ENCODE measurements at regions not wholly inside any gene's neighbourhood (a gene's known extent, or its start where the extent isn't known, plus 50 kb on each side); places are given as distances from the start of the nearest gene placed in this dataset.
"Not testable (repeated sequence)": the region's sequence is repeated elsewhere in the genome, so short reads cannot be mapped to it uniquely, and the experiment has no call there.

DNA sequence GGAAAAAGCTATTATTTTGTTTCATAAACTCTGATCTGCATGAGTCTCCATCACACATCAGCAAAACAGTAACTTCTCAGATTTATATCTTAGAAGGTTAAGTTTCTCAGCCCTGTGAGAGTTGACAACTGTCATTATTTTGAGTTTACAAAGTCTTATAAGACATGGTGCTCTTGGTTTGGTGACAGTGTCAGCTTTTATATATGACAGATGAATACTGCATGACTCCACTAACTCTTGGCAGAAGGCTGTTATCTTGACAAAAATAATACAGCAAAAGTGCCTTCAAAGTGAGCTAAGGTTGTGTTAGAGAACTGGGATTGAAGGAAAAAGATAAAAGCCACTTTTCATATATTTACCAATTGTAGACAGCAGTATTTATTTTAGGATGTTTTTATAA lies 528.4 kb upstream of the SOX9 start:
- TF ChIP-seq, protein P1, sequence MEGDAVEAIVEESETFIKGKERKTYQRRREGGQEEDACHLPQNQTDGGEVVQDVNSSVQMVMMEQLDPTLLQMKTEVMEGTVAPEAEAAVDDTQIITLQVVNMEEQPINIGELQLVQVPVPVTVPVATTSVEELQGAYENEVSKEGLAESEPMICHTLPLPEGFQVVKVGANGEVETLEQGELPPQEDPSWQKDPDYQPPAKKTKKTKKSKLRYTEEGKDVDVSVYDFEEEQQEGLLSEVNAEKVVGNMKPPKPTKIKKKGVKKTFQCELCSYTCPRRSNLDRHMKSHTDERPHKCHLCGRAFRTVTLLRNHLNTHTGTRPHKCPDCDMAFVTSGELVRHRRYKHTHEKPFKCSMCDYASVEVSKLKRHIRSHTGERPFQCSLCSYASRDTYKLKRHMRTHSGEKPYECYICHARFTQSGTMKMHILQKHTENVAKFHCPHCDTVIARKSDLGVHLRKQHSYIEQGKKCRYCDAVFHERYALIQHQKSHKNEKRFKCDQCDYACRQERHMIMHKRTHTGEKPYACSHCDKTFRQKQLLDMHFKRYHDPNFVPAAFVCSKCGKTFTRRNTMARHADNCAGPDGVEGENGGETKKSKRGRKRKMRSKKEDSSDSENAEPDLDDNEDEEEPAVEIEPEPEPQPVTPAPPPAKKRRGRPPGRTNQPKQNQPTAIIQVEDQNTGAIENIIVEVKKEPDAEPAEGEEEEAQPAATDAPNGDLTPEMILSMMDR (IDR thresholded peaks at IDR 0.05; ENCODE audit: insufficient read depth, low read length, poor library complexity, severe bottlenecking): no peak
- no peaks in the 10 kb centered on the region for H3K27me3 ChIP-seq (ENCODE audit: control insufficient read depth, insufficient read depth, low read length)
- H3K36me3 ChIP-seq (ENCODE audit: control insufficient read depth, insufficient read depth, low read length): no peaks in the 10 kb centered on the region
- no peak for DNase-seq (ENCODE audit: low read depth)
- no peak overlapping the region for H3K4me3 ChIP-seq (ENCODE audit: low read depth, low read length)

DNA sequence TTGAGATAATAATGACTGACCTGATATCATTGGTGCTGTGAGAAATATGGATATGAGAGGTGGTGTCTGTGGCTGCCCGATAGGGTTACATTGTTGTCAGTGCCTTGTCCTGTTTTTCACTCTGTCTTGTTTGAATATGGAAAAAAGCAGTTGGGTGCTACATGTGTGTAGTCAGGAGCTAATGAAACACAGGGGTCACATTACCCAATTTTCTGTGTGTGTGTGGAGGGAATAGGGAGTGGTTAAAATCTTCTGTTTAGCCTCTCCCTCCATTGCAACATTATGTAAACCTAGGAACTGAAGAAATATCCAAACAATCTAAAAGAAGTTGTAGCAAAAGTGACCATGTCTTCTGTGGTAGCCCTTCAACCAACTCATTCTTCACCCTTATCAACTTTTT lies 527.7 kb upstream of the SOX9 start:
- H3K27me3 ChIP-seq (ENCODE audit: control insufficient read depth, insufficient read depth, low read length): no peaks in the 10 kb centered on the region
- H3K36me3 ChIP-seq (ENCODE audit: control insufficient read depth, insufficient read depth, low read length): no peaks in the 10 kb centered on the region
- no peak for DNase-seq (ENCODE audit: low read depth)
- TF ChIP-seq, protein P1 (IDR thresholded peaks at IDR 0.05; ENCODE audit: insufficient read depth, low read length, poor library complexity, severe bottlenecking): no peak
- no peak overlapping the region for H3K4me3 ChIP-seq (ENCODE audit: low read depth, low read length)

DNA sequence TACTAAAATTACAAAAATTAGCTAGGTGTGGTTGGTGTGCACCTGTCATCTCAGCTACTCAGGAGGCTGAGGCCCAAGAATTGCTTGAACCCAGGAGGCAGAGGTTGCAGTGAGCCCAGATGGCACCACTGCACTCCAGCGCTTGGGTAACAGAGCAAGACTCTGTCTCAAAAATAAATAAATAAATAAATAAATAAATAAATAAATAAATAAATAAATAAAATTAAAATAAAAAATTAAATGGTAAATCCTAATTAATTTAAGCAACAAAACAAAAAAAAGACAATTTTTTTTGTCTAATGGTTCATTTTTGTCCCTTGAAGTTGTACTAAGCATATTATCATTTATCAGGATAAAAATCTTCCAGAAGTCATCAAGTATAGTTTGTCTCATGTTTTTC lies 521.2 kb upstream of the SOX9 start:
- not testable (repeated sequence) for H3K36me3 ChIP-seq (ENCODE audit: control insufficient read depth, insufficient read depth, low read length); DNase-seq (ENCODE audit: low read depth); H3K4me3 ChIP-seq (ENCODE audit: low read depth, low read length); H3K27me3 ChIP-seq (ENCODE audit: control insufficient read depth, insufficient read depth, low read length)

DNA sequence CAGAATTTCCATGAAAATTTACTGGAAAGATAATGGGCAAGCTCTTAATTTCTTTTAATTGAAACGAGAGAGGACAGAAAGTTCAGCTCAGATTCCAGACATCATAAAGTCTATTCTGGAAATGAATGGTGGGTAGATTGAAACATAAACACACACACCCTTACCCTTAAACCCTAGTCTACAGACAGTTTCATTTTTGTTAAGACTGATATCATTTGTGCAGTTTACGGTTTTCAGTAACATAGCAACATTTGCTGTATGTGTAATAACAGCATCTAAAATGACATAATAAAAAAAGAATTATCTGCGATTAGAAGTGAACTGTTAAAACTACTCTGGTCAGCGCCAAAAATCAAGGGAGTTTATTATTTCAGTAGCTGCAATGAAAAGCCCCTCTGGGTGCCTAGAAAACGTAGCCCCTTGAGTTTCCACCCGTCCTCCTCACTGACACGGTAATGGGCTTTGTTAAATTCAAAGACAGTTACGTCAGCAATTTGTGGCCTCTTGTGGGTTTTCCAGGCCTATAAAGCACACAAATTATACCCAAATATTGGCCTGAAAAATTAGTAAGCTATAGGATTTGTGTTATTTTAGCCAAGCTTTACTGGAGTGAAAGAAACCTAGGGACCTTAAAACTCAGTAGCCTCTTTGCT lies 520.6 kb upstream of the SOX9 start:
- H3K36me3 ChIP-seq (ENCODE audit: control insufficient read depth, insufficient read depth, low read length): no peaks in the 10 kb centered on the region
- no peak overlapping the region for H3K4me3 ChIP-seq (ENCODE audit: low read depth, low read length)
- DNase-seq (ENCODE audit: low read depth): no peak
- TF ChIP-seq, protein P1 (IDR thresholded peaks at IDR 0.05; ENCODE audit: insufficient read depth, low read length, poor library complexity, severe bottlenecking): no peak
- H3K27me3 ChIP-seq (ENCODE audit: control insufficient read depth, insufficient read depth, low read length): no peaks in the 10 kb centered on the region

DNA sequence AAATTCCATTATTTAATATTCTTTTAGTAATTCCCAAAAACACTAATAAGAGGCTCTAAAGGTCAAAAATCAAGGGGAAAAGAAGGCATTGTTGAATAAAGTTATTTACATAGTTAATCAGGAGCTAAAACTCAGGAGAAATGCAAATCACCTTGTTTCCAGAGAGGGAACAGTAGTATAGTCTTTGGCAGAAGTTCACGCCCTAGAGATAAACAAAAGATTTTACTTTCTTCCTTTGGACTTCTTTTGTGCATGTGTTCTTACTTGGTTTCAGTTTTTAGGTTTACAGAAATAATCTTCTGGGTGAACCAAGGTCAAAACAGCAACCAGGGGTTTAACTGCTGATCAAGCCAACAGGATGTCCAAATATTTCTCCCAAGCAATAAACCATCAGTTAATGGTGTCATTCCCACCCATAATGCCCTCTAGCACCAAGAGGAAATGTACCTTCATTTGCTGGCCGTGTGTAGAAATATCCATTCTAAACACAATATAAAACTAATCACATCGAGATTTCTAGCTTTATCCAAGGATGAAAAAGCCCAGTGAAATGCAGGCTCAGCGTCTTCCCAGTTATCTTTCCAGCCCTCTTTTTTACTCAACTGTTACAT lies 518.8 kb upstream of the SOX9 start:
- TF ChIP-seq, protein P1 (IDR thresholded peaks at IDR 0.05; ENCODE audit: insufficient read depth, low read length, poor library complexity, severe bottlenecking): no peak
- no peak overlapping the region for H3K4me3 ChIP-seq (ENCODE audit: low read depth, low read length)
- H3K36me3 ChIP-seq (ENCODE audit: control insufficient read depth, insufficient read depth, low read length): no peaks in the 10 kb centered on the region
- no peak for DNase-seq (ENCODE audit: low read depth)
- H3K27me3 ChIP-seq (ENCODE audit: control insufficient read depth, insufficient read depth, low read length): no peaks in the 10 kb centered on the region

DNA sequence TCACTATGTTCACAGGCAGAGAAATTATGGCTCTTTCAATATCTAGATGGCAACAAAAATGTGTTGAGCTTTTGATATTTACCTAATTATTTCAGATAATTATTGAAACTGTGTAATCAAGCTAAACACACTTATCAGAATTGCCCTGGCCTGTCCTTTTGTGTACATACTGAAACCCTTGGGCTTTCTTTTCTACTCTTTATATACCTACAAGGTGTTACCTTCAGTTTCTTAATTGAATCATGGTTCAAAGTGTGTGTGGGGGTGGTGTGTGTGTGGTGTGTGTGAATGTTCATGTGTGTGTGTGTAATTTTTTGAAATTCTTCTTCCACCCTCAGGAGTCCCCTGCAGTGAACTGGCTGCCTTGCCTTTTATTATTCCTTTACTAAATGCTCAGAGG lies 506.8 kb upstream of the SOX9 start:
- H3K4me3 ChIP-seq (ENCODE audit: low read depth, low read length): no peak overlapping the region
- H3K36me3 ChIP-seq (ENCODE audit: control insufficient read depth, insufficient read depth, low read length): no peaks in the 10 kb centered on the region
- DNase-seq (ENCODE audit: low read depth): no peak
- TF ChIP-seq, protein P1 (IDR thresholded peaks at IDR 0.05; ENCODE audit: insufficient read depth, low read length, poor library complexity, severe bottlenecking): no peak
- H3K27me3 ChIP-seq (ENCODE audit: control insufficient read depth, insufficient read depth, low read length): no peaks in the 10 kb centered on the region
